Anterior cingulate cortex (tissue), 58 donors: ENCODE measurements at regions not wholly inside any gene's neighbourhood (a gene's known extent, or its start where the extent isn't known, plus 50 kb on each side); places are given as distances from the start of the nearest gene placed in this dataset.
A peak's percentile ranks its signal among the peaks of the same experiment; 100 is the strongest.

ENCODE experiments used
- DNase-seq, 58 donors: peaks; one replicate each; lab custom pipeline; 2025; lab: John Stamatoyannopoulos, UW

DNA sequence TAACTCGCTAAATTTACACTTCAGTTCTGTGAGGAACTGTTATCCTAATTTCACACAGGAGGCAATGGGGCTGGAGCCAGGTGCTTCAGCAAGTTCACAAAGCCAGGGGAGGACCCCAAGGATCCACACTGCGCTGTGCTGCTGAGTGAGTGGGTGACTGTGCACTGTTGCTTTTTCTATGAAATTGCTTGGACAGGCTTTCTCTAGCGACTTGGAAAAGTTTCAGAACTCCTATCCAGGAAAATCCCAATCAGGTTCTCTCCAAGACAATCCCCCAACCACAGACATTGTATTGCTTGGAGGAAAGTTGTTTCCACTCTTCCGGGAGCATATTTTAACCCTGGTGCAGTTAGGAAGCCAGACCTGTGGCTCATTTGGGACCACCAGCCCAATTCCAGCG, 175.9 kb upstream of the CST7 start:
- no peak for DNase-seq

DNA sequence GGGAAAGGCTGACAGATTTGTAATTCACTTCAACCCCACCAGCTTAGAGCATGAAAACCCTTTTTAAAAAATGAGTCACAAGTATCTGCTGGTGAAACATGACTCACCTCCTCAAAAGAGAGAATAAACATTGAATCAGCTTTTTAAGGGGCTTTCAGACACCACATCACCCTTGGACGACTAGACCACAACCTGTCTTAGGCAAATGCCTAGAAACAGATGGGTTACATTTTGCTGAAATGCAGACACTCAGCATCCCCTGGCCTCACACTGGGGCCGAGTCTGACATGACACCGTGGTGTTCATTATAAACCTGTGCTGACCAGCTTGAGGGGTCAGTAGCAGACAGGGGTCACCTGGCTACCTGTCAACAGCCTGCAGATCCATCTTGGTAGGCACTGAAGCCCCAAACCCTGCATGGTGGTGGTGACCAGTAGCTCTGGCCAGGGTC, 175.3 kb upstream of the CST7 start:
- no peak for DNase-seq

DNA sequence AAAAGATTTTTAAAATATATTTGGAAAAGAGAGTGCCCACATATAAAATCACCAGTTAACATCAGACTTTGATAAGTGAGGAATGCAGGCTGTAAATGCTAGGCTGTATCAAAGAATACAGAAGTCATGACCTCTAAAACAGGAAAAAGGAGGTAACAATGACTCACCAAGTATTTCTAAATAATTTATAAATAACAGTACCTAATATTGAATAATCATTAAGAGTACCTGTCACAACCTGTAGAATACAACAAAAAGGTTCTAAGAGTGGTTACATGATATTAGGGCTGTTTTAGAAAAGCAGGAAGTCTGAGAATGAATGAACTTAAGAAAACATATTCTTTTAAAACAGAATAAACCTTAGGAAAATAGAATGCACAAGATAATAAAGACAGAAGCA, 173.1 kb upstream of the CST7 start:
- DNase-seq, result no peak

DNA sequence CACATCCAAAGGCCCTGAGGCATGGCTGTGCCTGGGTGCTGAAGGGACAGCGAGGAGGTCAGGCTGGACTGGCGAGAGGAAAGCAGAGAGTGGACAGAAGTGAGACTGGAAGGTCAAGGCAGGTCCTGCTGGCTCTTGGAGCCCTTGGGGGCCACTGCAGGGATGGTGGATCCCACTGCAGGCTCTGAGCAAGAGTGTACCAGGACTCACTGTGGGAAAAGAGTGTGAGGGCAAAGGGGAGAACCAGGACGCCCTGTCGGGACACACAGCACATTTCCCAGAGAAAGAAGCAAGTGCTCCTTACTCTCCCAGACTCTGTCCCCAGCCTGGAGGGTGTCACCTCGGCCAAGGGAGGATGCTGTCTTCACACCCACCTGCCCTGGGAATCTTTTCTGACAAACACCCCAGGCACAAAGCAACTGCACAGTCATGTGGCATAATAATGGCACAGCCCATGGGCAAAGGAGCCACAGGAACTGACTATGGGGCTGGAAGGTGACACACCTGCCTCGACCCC, 172.3 kb upstream of the CST7 start:
- no peak for DNase-seq

DNA sequence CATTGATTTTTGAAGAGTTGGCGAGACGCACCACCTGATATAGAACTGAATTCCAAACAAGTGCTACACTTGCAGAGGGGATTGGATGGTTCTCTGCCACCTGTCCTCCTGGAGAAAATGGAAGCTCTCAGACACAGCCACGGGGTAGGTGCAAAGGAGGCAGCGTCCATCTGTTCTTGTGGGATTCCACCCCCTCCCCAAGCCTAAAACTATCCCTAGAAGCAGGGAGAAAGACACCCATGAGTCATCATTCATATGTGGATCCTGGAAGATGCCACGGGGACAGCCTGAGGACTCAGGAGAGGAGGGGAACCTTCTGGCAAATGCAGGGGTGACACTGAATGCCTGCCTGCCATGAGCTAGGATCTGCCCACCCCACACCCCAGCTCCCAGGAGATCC, 171.3 kb upstream of the CST7 start:
- DNase-seq, result peak in 9 of 58 donors; percentile 14 to 54 (median 33)

DNA sequence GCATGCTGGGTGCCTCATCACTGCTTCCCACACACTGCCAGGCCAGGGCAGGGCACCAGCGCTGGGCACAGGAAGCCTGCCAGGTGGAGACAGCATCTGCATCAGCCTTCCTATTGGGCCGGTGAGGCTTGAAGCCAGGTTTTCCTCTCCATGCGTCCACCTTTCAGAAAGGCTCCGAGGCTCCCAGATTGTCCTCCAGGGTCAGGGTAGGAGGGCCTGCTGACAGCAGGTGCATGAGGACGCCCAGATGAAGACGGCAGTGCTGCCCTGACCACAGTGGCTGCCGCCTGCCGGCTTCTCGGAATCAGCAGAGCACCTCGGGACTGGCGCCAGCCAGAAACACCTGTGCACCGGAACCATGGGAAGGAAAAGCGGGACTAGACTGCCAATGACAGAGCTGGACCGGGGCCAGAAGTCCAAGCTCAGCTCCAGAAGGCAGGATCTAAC, 170.5 kb upstream of the CST7 start:
- no peak for DNase-seq

DNA sequence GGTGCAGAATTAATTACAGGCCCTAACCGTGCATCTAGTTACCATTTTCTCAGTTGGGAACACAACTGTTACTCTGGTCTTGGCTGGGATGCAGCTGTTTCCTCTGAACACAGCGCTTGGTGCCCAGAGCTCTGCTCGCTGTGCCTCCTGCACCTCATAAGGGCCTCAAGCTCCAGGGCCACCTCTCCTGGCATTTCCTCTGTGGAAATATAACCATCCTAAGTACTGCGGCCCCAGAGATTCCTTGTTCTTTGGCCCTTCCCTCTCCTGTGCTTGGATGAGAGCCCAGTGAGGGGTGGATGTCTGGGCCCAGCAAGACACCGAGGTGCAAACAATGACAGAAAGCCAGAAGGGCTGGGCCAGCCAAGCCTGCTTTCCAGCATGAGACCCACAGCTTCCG, 169.9 kb upstream of the CST7 start:
- DNase-seq, result no peak

DNA sequence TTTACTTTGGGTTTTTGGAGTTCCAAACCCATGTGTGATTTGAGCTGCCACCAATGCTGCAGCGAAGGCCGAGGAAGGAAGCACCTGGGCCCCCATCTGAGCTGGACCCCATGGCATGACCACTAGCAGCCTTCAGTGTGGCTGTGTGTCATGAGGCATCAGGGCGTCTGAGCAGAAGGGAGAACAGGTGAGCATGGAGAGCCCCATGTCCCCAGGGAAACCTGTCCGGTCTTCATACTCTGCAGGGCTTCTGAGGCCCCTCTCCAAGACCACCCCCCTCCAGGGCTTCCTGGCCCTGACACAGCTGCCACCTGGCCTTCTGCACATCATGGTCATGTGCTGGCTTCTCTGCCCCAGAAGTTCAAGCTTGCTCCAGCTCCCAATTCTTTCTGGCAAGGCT, 169.1 kb upstream of the CST7 start:
- no peak for DNase-seq

DNA sequence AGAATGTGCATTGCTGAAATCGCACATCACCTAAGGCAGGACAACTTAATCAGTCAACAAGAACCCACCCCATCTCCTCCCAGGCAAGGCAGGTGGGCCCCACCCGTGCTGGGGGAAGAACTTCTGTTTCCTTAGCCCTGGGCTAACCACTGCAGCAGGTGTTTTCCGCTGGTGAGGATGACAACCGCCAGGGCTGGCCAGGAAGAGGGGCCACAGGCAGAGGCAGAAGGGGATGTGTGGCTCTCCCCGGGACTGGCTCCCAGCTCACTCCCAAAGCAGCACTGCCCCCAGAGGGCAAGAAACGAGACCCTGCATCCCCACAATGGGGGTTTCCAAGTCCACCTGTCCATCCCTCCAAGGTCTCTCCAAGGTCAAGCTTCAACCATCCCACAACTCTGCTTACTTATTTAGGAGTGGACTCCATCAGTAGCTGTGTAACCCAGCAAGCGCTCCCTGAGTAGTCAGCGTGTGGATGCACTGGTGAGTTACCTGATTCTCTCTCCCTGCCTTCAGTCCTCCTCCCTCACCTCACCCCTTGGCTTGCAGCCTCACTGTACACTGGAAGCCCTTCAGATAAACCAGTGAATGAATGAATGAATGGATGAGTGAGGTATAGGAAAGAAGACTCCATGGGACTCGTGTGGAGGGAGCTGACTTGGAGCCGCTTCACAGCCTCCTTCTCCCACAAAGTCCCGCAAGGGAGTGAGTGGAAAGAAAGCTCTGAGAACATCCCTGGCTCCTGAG, 168.2 kb upstream of the CST7 start:
- DNase-seq, result no peak

DNA sequence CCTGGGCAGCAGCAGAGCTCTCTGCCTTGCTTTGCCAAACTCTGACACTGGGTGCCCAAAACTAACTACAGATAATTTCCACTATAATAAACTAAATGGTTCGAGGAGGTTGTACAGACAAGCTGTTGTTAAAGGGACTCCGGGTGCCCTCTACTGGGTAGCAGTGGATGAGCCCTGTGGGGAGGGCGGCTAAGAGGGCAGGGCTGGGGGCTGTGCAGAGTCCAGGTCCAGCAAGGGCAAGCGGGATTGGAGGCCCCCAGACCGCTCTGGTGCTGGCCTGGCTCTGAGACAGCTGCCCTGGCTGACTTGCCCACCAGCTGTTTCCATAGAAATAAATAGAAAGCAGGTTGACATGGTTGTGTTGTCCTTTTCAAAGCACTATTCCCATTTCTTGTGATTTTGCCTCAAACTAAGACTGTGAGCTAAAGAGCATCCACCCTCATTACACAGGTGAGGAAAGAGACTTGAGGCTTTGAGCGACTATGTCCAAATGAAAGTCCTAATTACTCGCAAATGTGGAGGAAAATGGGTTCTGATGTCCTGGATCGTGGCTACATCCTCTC, 167.6 kb upstream of the CST7 start:
- DNase-seq, result peak in 41 of 58 donors; percentile 17 to 66 (median 37)

DNA sequence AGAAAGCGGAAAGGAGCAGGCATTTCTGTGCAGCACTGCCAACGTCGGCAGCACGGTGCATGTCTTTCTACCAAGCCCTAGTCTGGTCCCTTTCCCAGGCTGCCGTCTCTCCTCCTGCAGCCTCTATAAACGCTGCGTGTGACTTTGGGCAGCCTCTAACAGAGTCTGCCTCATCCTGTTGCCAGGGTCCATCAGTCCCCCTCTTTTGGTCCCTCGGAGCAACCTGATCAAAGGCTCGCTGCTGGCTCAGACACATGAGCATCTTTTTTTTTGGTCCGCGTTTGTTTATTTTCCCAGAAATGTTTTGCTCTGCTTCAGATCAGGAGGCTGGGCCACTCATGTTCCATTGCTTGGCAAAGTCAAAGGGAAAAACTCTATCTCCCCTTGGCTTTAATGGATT, 166.8 kb upstream of the CST7 start:
- DNase-seq, result no peak

DNA sequence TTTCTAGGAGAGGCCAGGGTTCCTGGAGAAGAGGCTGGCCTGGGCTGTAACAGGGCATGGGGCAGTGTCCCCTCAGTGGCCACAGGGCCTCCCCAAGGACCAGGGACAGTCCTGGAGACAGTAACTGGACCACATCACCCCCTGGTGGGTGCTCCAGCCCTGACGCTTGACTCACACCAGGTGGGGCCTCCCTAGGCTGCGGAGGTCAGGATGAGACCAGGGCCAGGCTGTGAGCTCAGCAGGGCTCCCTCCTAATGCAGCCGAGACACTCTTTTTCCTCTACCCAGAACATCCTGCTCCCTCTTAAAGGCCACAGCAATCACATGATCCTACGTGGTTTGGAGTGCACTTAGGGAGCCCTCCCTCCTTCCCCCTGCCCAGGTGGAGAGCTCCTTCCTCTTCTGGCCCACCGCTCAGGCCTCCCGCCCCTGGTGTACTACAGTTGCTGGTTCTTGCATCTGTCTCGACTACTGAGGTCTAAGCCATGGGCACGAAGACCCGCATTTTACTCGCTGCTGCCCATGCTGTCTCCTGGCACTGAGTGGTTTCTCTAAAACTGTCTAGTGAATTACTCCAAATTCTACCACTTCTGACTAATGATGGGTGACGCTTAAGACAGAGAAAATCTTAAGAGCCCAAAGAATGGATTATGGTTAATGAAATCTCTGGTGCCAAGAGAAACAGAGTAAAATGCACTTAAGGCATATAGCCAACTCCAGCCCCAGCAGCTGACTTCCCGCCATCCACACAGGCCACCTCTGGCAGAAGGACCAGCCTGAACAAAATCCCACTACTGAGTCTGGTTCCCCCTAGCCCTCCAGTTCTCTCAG, 166.1 kb upstream of the CST7 start:
- DNase-seq, result peak in 1 of 58 donors; percentile 8

DNA sequence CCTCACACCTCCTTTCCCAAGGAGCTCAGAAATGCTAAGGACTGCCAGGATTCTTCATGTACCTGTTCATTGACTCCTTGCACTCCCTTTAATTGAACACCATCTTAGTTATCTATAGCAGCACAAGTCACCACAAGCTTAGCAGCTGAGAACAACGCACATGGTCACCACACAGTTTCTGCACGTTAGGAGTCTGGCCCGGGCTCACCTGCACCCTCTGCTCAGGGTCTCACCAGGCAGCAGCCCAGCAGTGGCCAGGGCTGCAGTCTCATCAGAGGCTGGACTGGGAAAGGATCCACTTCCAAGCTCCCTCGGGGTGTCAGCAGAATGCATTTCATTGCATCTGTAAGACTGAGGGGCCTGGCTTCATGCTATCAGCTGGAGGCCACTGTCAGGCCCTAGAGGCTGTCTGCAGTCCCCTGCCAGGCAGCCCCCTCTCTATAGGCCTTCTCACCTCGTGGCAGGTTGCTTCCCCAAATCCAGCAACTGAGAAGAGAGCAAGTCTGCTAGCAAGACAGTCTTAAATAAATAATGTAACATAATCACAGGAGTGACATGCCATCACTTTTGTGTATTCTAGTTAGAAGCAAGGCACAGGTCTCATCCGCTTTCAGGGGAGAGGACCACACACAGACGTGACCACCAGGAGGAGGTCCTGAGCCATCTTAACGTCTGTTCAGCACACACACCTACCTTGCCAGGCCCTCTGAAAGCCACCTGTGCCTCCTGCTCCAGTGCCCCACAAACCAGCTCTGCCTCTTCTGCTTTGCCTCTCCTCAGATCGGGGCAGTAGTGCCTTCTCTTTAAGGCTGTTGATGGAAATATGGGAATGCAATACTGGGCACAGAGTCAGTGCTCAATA, 165.2 kb upstream of the CST7 start:
- no peak for DNase-seq

DNA sequence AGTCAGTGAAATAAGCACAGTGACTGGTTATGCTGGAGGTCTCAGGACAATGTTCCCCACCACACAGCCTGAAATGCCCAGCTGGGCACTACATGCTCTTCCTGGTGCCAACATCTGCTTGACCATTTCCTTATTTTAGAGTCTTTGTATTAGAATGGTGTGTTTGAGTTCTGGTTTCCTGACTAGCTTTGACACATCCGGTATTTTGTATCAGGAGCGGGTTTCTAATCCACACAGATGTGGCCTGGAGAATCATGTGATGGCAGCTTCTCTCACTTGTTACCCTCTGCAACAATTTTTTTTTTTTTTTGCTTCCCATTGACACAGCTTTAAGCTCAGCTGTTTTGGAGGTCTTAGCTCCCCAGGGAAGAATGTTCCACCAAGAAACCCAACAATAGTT, 164.5 kb upstream of the CST7 start:
- DNase-seq, result no peak

DNA sequence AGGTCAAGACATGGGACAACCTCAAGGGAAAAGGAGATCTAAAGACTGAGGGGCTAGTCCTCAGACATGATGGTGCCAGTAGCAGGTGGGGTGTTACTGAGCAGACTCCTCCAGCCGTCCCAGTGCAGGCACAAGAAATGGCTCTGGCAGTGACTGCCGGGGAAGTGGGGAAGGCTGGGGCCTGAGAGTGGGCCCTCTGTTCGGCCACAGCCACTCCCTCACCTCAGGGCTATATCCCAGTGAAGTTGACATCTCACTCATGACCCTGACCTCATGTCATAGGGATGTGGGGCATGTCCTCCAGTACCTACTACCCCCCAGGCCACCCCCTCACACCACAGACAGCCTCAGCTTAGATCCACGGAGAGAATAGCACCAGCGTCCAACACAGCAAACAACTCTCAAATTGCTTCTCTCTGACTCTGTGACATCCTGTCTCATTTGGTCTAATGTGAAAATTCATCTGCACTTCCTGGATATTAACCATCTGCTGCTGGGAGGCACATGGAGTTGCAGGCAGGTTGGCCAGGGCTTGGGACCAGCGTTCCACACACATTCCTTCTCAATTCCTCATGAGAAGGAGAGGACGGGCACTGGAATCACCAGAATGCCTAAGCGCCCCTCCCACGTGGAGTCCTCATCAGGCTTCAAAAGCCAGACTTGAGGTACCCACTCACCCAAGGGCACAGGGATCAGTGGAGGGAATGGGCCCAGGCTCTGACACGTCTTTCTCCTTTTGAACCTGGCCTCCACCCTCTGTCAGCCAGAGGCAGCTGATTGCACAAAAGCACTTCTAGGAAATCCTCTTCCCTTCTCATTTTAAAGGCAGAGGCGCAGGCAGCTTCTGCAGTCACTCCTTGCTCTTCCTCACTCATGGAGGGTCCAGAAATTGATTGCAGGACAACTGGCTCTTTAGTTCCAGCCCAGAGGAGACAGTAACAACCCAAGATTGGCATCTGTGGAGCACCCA, 163.6 kb upstream of the CST7 start:
- no peak for DNase-seq

DNA sequence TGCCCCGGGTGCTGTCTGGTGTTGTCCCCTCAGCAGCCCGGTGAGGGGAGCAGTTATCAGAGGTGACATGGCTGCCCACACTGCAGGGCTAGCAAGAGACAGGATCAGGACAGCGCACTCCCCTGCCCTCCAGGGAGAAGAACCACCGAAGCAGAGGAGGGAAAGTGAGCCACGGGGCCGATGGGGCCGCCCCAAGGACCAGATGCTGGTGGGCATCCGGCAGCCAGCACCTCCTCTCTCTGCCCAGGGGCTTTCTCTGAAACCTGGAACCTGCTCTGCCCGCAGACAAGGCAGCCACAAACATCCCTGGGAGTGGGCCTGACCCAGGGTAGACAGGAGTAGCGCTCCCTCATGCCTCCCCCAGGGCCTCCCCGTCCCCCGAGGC, 163.0 kb upstream of the CST7 start:
- DNase-seq, result no peak

DNA sequence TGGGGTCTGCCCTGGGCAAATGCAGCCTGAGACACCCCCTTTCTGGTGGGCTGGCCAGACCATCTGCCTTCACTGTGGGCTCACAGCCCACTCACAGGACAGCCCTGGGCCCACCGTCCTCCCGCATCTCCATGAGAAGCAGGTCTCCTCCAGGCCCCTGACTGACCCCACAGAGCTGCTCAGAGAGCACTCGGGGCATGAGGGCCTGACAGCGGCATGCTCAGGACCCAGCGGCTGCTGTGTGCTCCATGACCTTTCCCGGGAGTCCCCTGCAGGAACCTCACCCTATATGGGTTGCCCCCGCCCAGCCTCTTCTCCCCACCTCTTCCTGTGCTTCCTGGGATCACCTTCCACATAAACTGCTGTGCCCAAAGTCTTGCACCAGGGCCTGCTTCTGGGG, 162.4 kb upstream of the CST7 start:
- no peak for DNase-seq

DNA sequence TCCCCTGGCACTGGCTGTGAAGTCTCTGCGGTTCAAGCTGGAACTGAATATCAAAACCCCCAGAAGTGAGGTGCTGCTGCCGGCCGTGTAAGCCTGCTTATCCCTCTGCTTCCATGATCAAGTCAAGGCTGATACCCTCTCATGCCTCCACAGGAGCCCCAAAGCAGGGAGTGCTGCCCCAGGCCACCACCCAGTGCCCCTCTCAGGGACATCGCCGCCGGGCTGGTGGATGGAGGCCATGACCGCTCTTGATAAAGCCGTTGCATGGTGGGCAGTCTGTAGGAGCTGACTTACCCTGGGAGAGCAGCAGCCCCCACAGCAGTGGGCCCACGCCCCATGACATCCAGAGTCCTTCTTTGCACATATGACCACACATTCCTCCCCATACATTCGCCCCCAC, 162.0 kb upstream of the CST7 start:
- no peak for DNase-seq

DNA sequence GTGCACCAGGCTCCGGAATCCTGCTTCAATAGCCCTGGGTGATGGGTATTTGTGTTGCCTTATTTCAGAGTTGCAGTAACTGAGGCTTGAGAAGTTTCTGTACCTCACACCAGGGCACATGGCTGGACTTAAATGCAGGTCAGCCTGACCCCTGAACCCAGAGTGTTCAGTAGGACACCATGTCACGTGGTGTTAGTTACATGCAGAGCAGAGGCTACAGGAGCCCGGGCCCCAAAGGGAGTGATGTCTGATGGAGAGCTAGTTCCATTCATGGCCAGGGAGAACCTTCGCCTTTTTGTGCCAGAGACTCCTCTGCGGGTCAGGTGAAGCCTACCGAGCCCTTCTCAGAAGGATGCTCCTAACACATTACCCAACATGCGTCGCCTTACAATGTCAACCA, 161.4 kb upstream of the CST7 start:
- DNase-seq, result no peak
